ENCODE measurements at regions not wholly inside any gene's neighbourhood (a gene's known extent, or its start where the extent isn't known, plus 50 kb on each side); places are given as distances from the start of the nearest gene placed in this dataset.

GRCh38 chr2:60070736-60071489 is 482.5 kb downstream of the BCL11A start:
- H3K9me3 ChIP-seq (ENCODE audit: control insufficient read depth in 2 of 2, insufficient read depth in 1 of 2, low read depth in 1 of 2, low read length in 1 of 2): no peaks in the 10 kb centered on the region
- no peak for DNase-seq
- no peaks in the 10 kb centered on the region for H3K36me3 ChIP-seq (ENCODE audit: control insufficient read depth in 3 of 3, insufficient read depth in 2 of 3, low read depth in 1 of 3, low read length in 3 of 3)
- WGBS, 3 donors: 63 to 75% (median 74%) methylated on average over 5 of the region's 5 CpGs
- H3K27me3 ChIP-seq (ENCODE audit: control insufficient read depth in 3 of 3, insufficient read depth in 3 of 3, low read length in 3 of 3): peaks cover 0 to 2% (median 0%) of the 10 kb centered on the region in 3 donors
- no peaks in the 10 kb centered on the region for H3K4me1 ChIP-seq (ENCODE audit: control insufficient read depth in 3 of 3, insufficient read depth in 2 of 3, low read depth in 1 of 3, low read length in 2 of 3)
- no peak for FAIRE-seq
- H3K4me3 ChIP-seq (ENCODE audit: low read depth in 1 of 3, low read length in 3 of 3): no peak overlapping the region
- no peak overlapping the region for H3K27ac ChIP-seq (ENCODE audit: low read depth in 1 of 3, low read length in 2 of 3)

GRCh38 chr2:60070196-60070595 is 483.3 kb downstream of the BCL11A start:
- no peaks in the 10 kb centered on the region for H3K4me1 ChIP-seq (ENCODE audit: control insufficient read depth in 3 of 3, insufficient read depth in 2 of 3, low read depth in 1 of 3, low read length in 2 of 3)
- H3K9me3 ChIP-seq (ENCODE audit: control insufficient read depth in 2 of 2, insufficient read depth in 1 of 2, low read depth in 1 of 2, low read length in 1 of 2): no peaks in the 10 kb centered on the region
- FAIRE-seq: no peak
- 22 to 59% (median 39%) methylated on average over 5 of the region's 5 CpGs for WGBS, 3 donors
- H3K27ac ChIP-seq (ENCODE audit: low read depth in 1 of 3, low read length in 2 of 3): no peak overlapping the region
- H3K36me3 ChIP-seq (ENCODE audit: control insufficient read depth in 3 of 3, insufficient read depth in 2 of 3, low read depth in 1 of 3, low read length in 3 of 3): no peaks in the 10 kb centered on the region
- DNase-seq: no peak
- H3K27me3 ChIP-seq (ENCODE audit: control insufficient read depth in 3 of 3, insufficient read depth in 3 of 3, low read length in 3 of 3): peaks cover 0 to 2% (median 0%) of the 10 kb centered on the region in 3 donors
- H3K4me3 ChIP-seq (ENCODE audit: low read depth in 1 of 3, low read length in 3 of 3): no peak overlapping the region

GRCh38 chr2:60068755-60069154 is 484.7 kb downstream of the BCL11A start:
- Histone ChIP-seq H3K27me3 (ENCODE audit: control insufficient read depth in 3 of 3, insufficient read depth in 3 of 3, low read length in 3 of 3) (peaks cover 0 to 2% (median 0%) of the 10 kb centered on the region in 3 donors), H3K4me3 (ENCODE audit: low read depth in 1 of 3, low read length in 3 of 3) (no peak overlapping the region), H3K4me1 (ENCODE audit: control insufficient read depth in 3 of 3, insufficient read depth in 2 of 3, low read depth in 1 of 3, low read length in 2 of 3) (no peaks in the 10 kb centered on the region), H3K9me3 (ENCODE audit: control insufficient read depth in 2 of 2, insufficient read depth in 1 of 2, low read depth in 1 of 2, low read length in 1 of 2) (no peaks in the 10 kb centered on the region), H3K36me3 (ENCODE audit: control insufficient read depth in 3 of 3, insufficient read depth in 2 of 3, low read depth in 1 of 3, low read length in 3 of 3) (no peaks in the 10 kb centered on the region), H3K27ac (ENCODE audit: low read depth in 1 of 3, low read length in 2 of 3) (no peak overlapping the region)
- DNase-seq (no peak), FAIRE-seq (no peak)
- 73 to 89% (median 85%) methylated on average over 4 of the region's 4 CpGs for WGBS, 3 donors

- no peak overlapping the region for H3K27ac ChIP-seq (ENCODE audit: low read depth in 1 of 3, low read length in 2 of 3)
- no peaks in the 10 kb centered on the region for H3K36me3 ChIP-seq (ENCODE audit: control insufficient read depth in 3 of 3, insufficient read depth in 2 of 3, low read depth in 1 of 3, low read length in 3 of 3)
- no peak for DNase-seq
- H3K4me1 ChIP-seq (ENCODE audit: control insufficient read depth in 3 of 3, insufficient read depth in 2 of 3, low read depth in 1 of 3, low read length in 2 of 3): no peaks in the 10 kb centered on the region
- peaks cover 0 to 1% (median 0%) of the 10 kb centered on the region in 3 donors for H3K27me3 ChIP-seq (ENCODE audit: control insufficient read depth in 3 of 3, insufficient read depth in 3 of 3, low read length in 3 of 3)
- no peaks in the 10 kb centered on the region for H3K9me3 ChIP-seq (ENCODE audit: control insufficient read depth in 2 of 2, insufficient read depth in 1 of 2, low read depth in 1 of 2, low read length in 1 of 2)
- 85 to 93% (median 88%) methylated on average over 3 of the region's 3 CpGs for WGBS, 3 donors
- FAIRE-seq: no peak
- no peak overlapping the region for H3K4me3 ChIP-seq (ENCODE audit: low read depth in 1 of 3, low read length in 3 of 3)
Measured at GRCh38 chr2:60067006-60067405, 486.4 kb downstream of the BCL11A start.

DNA sequence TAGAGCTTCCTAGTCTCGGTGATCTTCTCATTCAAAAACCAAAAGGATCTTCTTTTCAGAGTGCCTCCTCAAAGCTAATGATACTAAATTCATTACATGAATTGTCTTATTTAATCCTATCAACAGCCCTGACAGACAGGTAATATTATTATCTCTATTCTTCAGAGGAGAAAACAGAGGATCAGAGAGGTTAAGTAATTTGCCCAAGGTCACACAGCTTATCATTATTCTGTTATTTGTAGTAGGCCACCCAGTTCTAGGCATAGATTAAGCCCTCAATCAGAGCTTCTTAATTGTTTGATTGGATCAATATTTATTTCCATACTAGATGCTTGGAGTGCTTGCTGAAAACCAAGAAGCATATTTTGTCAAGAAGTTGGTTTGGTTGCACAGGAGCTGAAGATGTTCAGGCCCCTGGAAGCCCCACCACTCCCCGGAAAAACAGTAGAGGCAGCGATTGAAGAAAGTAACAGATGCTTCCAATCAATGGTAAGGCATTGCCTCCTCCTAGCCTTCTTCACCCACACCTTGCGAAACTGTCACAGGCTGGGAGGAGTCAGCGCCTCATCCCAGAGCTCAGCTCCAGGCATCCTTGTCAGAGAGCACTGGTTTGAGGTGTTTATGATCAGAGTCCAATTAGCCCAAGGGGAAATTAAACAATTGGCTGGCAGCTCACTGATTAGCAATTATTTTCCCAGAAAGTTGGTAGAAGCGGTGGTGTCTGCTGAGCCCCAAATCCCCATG is 487.2 kb downstream of the BCL11A start:
- Histone ChIP-seq H3K4me3 (ENCODE audit: low read depth in 1 of 3, low read length in 3 of 3) (no peak overlapping the region), H3K27ac (ENCODE audit: low read depth in 1 of 3, low read length in 2 of 3) (no peak overlapping the region), H3K27me3 (ENCODE audit: control insufficient read depth in 3 of 3, insufficient read depth in 3 of 3, low read length in 3 of 3) (no peaks in the 10 kb centered on the region), H3K4me1 (ENCODE audit: control insufficient read depth in 3 of 3, insufficient read depth in 2 of 3, low read depth in 1 of 3, low read length in 2 of 3) (no peaks in the 10 kb centered on the region), H3K9me3 (ENCODE audit: control insufficient read depth in 2 of 2, insufficient read depth in 1 of 2, low read depth in 1 of 2, low read length in 1 of 2) (no peaks in the 10 kb centered on the region), H3K36me3 (ENCODE audit: control insufficient read depth in 3 of 3, insufficient read depth in 2 of 3, low read depth in 1 of 3, low read length in 3 of 3) (no peaks in the 10 kb centered on the region)
- DNase-seq (no peak), FAIRE-seq (no peak)
- WGBS, 3 donors: 90 to 91% (median 90%) methylated on average over 6 of the region's 6 CpGs

- no peak for DNase-seq
- Histone ChIP-seq H3K36me3 (ENCODE audit: control insufficient read depth in 3 of 3, insufficient read depth in 2 of 3, low read depth in 1 of 3, low read length in 3 of 3) (no peaks in the 10 kb centered on the region), H3K27ac (ENCODE audit: low read depth in 1 of 3, low read length in 2 of 3) (no peak overlapping the region), H3K4me3 (ENCODE audit: low read depth in 1 of 3, low read length in 3 of 3) (no peak overlapping the region), H3K27me3 (ENCODE audit: control insufficient read depth in 3 of 3, insufficient read depth in 3 of 3, low read length in 3 of 3) (no peaks in the 10 kb centered on the region), H3K9me3 (ENCODE audit: control insufficient read depth in 2 of 2, insufficient read depth in 1 of 2, low read depth in 1 of 2, low read length in 1 of 2) (no peaks in the 10 kb centered on the region), H3K4me1 (ENCODE audit: control insufficient read depth in 3 of 3, insufficient read depth in 2 of 3, low read depth in 1 of 3, low read length in 2 of 3) (no peaks in the 10 kb centered on the region)
- WGBS, 3 donors: 42 to 65% (median 51%) methylated on average over 7 of the region's 7 CpGs
- no peak for FAIRE-seq
Measured at GRCh38 chr2:60064687-60065389, 488.6 kb downstream of the BCL11A start.

DNA sequence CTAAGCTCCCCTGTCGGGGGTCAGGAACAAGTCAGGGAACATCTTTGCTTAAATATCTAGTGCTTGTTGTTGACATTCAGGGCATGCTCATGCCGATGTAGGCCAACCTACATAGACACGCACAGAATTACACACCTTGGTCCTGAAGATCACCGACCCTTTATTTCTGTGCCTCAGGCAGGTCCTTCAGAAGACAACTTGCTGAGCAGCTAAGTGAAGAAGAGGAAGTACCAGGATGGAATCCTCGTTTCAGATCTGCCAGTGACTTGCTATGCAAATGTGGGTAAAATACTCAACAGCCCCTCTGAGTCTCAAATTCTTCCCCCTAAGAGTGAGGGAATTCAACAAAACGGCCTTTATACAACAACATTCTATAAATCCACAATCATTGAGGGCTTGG is 494.7 kb downstream of the BCL11A start:
- WGBS, 3 donors: 79 to 92% (median 82%) methylated on average over 6 of the region's 6 CpGs
- H3K4me3 ChIP-seq (ENCODE audit: low read depth in 1 of 3, low read length in 3 of 3): no peak overlapping the region
- no peaks in the 10 kb centered on the region for H3K36me3 ChIP-seq (ENCODE audit: control insufficient read depth in 3 of 3, insufficient read depth in 2 of 3, low read depth in 1 of 3, low read length in 3 of 3)
- H3K27me3 ChIP-seq (ENCODE audit: control insufficient read depth in 3 of 3, insufficient read depth in 3 of 3, low read length in 3 of 3): no peaks in the 10 kb centered on the region
- H3K27ac ChIP-seq (ENCODE audit: low read depth in 1 of 3, low read length in 2 of 3): no peak overlapping the region
- H3K9me3 ChIP-seq (ENCODE audit: control insufficient read depth in 2 of 2, insufficient read depth in 1 of 2, low read depth in 1 of 2, low read length in 1 of 2): no peaks in the 10 kb centered on the region
- DNase-seq (no peak), FAIRE-seq (no peak)
- H3K4me1 ChIP-seq (ENCODE audit: control insufficient read depth in 3 of 3, insufficient read depth in 2 of 3, low read depth in 1 of 3, low read length in 2 of 3): peaks cover 0 to 15% (median 0%) of the 10 kb centered on the region in 3 donors

GRCh38 chr2:60054571-60055340 is 498.7 kb downstream of the BCL11A start:
- peaks cover 0 to 35% (median 0%) of the 10 kb centered on the region in 3 donors for H3K4me1 ChIP-seq (ENCODE audit: control insufficient read depth in 3 of 3, insufficient read depth in 2 of 3, low read depth in 1 of 3, low read length in 2 of 3)
- H3K36me3 ChIP-seq (ENCODE audit: control insufficient read depth in 3 of 3, insufficient read depth in 2 of 3, low read depth in 1 of 3, low read length in 3 of 3): no peaks in the 10 kb centered on the region
- 49 to 56% (median 53%) methylated on average over 6 of the region's 6 CpGs for WGBS, 3 donors
- H3K27me3 ChIP-seq (ENCODE audit: control insufficient read depth in 3 of 3, insufficient read depth in 3 of 3, low read length in 3 of 3): no peaks in the 10 kb centered on the region
- DNase-seq (no peak), FAIRE-seq (no peak)
- H3K9me3 ChIP-seq (ENCODE audit: control insufficient read depth in 2 of 2, insufficient read depth in 1 of 2, low read depth in 1 of 2, low read length in 1 of 2): no peaks in the 10 kb centered on the region
- no peak overlapping the region for H3K4me3 ChIP-seq (ENCODE audit: low read depth in 1 of 3, low read length in 3 of 3)
- no peak overlapping the region for H3K27ac ChIP-seq (ENCODE audit: low read depth in 1 of 3, low read length in 2 of 3)

All from small intestine (tissue), 7 donors.